AG10803 (cell line): ENCODE measurements at regions not wholly inside any gene's neighbourhood (a gene's known extent, or its start where the extent isn't known, plus 50 kb on each side); places are given as distances from the start of the nearest gene placed in this dataset.

Experiments used
- DNase-seq: peaks from one replicate; pipeline ENCODE4 v3.0.0; 2010; ENCODE audit warnings: low read depth
- H3K4me3 ChIP-seq: 2 replicates; pipeline ENCODE4 v1.5.1; 2011; ENCODE audit warnings: mild to moderate bottlenecking, low read length, control low read depth
- TF ChIP-seq, protein P1 (sequence below): conservative IDR thresholded peaks from 2 replicates; pipeline ENCODE4 v1.5.1; 2011; ENCODE audit warnings: mild to moderate bottlenecking, low read length, control low read depth, inconsistent platforms

DNA sequence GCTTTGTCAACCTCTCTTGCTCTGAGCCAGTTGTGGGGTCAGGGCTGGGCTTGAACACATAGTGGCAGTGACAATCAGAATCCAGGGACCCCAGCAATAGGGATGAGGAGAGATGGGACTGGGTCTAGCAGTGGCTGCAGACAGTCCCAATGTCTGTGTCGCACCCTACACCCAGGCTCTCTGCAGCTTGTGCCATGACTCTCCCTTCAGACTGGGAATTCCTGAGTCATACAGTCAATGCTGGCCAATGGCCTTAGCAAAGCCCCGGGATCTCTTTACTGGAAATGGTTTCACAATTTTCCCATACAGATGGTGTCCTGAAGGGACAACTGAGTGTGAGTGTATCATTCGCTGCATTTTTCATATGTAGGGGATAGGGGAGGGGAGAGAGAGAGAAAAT, 74.2 kb upstream of the CELF4 start:
- no peak overlapping the region for H3K4me3 ChIP-seq
- DNase-seq, result no peak
- TF ChIP-seq, protein P1, sequence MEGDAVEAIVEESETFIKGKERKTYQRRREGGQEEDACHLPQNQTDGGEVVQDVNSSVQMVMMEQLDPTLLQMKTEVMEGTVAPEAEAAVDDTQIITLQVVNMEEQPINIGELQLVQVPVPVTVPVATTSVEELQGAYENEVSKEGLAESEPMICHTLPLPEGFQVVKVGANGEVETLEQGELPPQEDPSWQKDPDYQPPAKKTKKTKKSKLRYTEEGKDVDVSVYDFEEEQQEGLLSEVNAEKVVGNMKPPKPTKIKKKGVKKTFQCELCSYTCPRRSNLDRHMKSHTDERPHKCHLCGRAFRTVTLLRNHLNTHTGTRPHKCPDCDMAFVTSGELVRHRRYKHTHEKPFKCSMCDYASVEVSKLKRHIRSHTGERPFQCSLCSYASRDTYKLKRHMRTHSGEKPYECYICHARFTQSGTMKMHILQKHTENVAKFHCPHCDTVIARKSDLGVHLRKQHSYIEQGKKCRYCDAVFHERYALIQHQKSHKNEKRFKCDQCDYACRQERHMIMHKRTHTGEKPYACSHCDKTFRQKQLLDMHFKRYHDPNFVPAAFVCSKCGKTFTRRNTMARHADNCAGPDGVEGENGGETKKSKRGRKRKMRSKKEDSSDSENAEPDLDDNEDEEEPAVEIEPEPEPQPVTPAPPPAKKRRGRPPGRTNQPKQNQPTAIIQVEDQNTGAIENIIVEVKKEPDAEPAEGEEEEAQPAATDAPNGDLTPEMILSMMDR, result no peak

GRCh38 chr18:37637478-37637850, 71.9 kb upstream of the CELF4 start:
- TF ChIP-seq, protein P1, result no peak
- no peak overlapping the region for H3K4me3 ChIP-seq
- no peak for DNase-seq

- DNase-seq, result no peak
- TF ChIP-seq, protein P1, result no peak
- no peak overlapping the region for H3K4me3 ChIP-seq
Observed at GRCh38 chr18:37636831-37637477, 71.4 kb upstream of the CELF4 start.

DNA sequence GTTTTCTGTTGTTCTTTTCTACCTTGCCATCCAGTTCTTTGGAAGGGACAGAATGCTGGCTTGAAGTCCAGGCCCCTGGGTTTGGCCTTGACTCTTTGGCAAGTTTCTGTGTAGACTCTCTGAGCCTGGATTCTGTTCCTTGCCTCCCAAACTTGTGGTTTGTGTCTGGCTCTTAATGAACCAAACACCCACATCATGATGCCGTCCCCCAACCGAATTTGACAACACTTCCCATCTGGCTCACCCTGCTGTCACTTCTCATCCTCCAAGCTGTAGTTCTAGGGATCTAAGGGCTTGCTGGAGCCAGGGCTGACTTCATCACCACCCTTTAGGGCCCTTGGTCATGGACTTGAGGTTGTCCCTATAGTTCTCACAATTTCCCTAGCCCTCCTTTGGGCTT, 68.9 kb upstream of the CELF4 start:
- TF ChIP-seq, protein P1, result no peak
- H3K4me3 ChIP-seq, result no peak overlapping the region
- no peak for DNase-seq

DNA sequence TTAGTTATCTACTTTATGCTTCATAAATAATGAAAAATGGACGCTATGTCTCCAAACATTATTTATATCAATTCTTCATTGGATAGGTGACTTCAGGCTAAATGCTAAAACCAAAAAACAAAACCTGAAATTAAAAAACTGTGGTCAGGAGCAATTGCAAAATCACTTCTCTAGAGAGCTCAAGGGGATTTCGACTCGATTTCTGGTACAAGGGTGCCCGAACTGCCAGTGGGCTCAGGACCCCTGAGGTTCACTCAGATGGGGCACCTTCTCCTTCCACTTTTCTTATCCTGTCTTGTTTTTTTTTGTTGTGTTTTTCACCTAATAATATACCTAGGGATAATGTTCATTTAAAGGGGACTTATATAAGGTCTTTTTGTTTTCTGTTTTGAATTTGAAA, 65.8 kb upstream of the CELF4 start:
- DNase-seq, result no peak
- TF ChIP-seq, protein P1, result no peak
- no peak overlapping the region for H3K4me3 ChIP-seq

DNA sequence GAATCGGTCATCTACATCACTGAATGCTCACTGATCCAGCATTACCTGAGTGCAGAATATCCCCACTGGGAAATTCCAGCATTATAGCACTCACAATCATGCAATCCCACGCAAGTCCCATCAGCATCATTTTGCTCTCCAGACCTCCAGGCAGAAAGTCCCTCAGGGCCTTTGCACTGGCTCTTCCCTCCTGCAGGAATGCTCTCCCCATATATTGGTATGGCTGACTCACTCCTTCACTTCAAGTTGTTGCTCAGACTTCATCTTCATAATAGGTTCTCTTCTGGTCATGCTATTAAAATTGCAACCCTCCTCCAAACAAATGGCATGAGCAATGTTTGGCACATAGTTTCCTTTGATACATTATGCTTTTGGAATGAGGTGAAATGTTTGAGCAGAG, 64.7 kb upstream of the CELF4 start:
- no peak for DNase-seq
- TF ChIP-seq, protein P1, result no peak

GRCh38 chr18:37628470-37629220, 63.0 kb upstream of the CELF4 start:
- no peak for DNase-seq
- TF ChIP-seq, protein P1, result no peak
- no peak overlapping the region for H3K4me3 ChIP-seq

More for the DNA sequence above, 64.7 kb upstream of the CELF4 start:
- H3K4me3 ChIP-seq, result no peak overlapping the region
